ENCODE measurements at regions not wholly inside any gene's neighbourhood (a gene's known extent, or its start where the extent isn't known, plus 50 kb on each side); places are given as distances from the start of the nearest gene placed in this dataset.

DNA sequence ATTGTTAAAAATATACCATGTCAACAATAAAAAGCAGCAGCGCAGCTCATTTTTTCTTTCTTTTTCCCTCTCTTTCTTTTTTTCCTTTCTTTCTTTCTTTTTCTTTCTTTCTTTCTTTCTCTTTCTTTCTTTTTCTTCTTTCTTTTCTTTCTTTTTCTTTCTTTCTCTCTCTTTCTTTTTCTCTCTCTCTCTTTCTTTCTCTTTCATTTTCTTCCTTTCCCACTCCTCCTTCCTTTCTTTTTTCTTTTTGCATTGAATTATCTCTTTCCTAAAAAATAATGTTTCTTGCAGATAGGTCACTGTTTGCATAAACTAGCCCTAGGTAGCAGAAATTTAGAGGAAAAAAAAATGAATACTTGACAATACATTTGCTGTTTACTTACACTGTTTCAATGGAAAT, 755.1 kb upstream of the COBL start:
- no peak overlapping the region for H3K27ac ChIP-seq (replicated peaks)
- no peaks in the 10 kb centered on the region for H3K36me3 ChIP-seq
- TF ChIP-seq, protein P1, sequence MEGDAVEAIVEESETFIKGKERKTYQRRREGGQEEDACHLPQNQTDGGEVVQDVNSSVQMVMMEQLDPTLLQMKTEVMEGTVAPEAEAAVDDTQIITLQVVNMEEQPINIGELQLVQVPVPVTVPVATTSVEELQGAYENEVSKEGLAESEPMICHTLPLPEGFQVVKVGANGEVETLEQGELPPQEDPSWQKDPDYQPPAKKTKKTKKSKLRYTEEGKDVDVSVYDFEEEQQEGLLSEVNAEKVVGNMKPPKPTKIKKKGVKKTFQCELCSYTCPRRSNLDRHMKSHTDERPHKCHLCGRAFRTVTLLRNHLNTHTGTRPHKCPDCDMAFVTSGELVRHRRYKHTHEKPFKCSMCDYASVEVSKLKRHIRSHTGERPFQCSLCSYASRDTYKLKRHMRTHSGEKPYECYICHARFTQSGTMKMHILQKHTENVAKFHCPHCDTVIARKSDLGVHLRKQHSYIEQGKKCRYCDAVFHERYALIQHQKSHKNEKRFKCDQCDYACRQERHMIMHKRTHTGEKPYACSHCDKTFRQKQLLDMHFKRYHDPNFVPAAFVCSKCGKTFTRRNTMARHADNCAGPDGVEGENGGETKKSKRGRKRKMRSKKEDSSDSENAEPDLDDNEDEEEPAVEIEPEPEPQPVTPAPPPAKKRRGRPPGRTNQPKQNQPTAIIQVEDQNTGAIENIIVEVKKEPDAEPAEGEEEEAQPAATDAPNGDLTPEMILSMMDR (IDR thresholded peaks at IDR 0.05; ENCODE audit: borderline replicate concordance) = no peak
- no peaks in the 10 kb centered on the region for H3K4me1 ChIP-seq
- H3K9me3 ChIP-seq (replicated peaks) = peaks cover 4% of the 10 kb centered on the region
- no peak overlapping the region for H3K4me3 ChIP-seq
- intact Hi-C loops (cut with micrococcal nuclease) = no loop called here
- no peaks in the 10 kb centered on the region for H3K27me3 ChIP-seq (ENCODE audit: low read depth)
- DNase-seq = no peak

DNA sequence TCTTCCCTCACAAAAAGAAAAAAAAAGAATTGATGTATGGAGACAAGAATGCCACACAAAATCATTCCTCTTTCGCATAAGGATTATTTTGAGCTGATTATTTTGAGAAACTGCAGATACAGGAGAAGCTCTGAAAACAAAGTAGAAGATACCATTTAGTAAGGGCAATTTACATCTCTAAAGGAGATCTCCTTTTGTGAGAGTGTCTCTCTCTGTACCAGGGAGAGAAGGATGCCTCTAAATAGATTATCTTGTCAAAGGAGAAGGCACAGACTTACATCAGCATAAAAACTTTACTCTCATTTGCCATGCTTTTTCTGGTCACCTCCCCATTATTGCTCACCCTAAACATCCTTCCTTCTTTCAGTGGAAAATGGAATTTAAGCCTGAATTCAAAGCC, 747.9 kb upstream of the COBL start:
- intact Hi-C loops (cut with micrococcal nuclease) = no loop called here
- no peaks in the 10 kb centered on the region for H3K4me1 ChIP-seq
- DNase-seq = no peak

DNA sequence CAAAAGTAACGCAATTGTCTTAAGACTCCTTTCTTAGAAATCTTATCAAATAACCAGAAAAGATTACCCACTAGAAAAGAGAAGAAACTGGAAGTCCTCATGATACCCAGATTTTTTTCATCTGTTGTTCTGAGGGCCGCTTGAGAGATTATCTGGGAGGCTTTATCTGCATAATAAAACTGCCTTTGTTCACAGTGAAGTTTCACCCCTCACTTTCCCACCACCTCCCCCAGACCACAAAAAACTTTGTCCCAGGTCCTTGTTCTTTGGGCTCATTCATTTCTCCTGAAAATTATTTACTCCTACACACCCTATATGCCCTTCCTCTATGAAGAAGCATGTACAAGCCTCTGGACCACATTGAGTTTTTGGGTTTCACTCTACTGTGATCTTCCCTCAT, 745.1 kb upstream of the COBL start:
- H3K27ac ChIP-seq (replicated peaks) = no peak overlapping the region
- H3K9me3 ChIP-seq (replicated peaks) = no peaks in the 10 kb centered on the region
- intact Hi-C loops (cut with micrococcal nuclease) = no loop called here
- H3K27me3 ChIP-seq (ENCODE audit: low read depth) = no peaks in the 10 kb centered on the region
- H3K4me1 ChIP-seq = no peaks in the 10 kb centered on the region
- TF ChIP-seq, protein P1 (IDR thresholded peaks at IDR 0.05; ENCODE audit: borderline replicate concordance) = no peak
- no peak for DNase-seq
- H3K4me3 ChIP-seq = no peak overlapping the region
- no peaks in the 10 kb centered on the region for H3K36me3 ChIP-seq

More for the DNA sequence above, 747.9 kb upstream of the COBL start:
- no peaks in the 10 kb centered on the region for H3K9me3 ChIP-seq (replicated peaks)
- no peaks in the 10 kb centered on the region for H3K27me3 ChIP-seq (ENCODE audit: low read depth)
- H3K27ac ChIP-seq (replicated peaks) = no peak overlapping the region
- TF ChIP-seq, protein P1 (IDR thresholded peaks at IDR 0.05; ENCODE audit: borderline replicate concordance) = no peak
- no peaks in the 10 kb centered on the region for H3K36me3 ChIP-seq
- H3K4me3 ChIP-seq = no peak overlapping the region

DNA sequence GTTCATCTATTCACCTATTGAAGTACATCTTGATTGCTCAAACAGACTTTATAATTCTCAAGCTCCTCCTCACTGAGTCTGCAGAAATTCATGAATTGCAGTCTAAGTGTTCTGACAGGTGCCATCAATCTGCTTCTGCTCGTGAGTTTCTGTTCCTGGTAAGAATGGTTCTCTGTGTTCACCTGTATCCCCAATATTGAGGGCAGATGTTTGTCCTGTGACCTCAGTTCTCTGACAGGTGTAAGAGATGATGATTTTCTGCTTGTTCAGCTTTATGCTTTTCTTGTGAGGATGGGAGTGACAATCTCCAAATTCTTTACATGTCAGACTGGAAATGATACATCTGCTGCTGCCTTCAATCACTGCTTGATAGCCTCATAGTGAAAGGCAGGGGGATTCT, 736.9 kb upstream of the COBL start:
- H3K27ac ChIP-seq (replicated peaks) = no peak overlapping the region
- DNase-seq = no peak
- intact Hi-C loops (cut with micrococcal nuclease) = no loop called here
- no peak overlapping the region for H3K4me3 ChIP-seq
- H3K27me3 ChIP-seq (ENCODE audit: low read depth) = no peaks in the 10 kb centered on the region
- H3K4me1 ChIP-seq = no peaks in the 10 kb centered on the region
- TF ChIP-seq, protein P1 (IDR thresholded peaks at IDR 0.05; ENCODE audit: borderline replicate concordance) = no peak
- no peaks in the 10 kb centered on the region for H3K36me3 ChIP-seq
- no peaks in the 10 kb centered on the region for H3K9me3 ChIP-seq (replicated peaks)

DNA sequence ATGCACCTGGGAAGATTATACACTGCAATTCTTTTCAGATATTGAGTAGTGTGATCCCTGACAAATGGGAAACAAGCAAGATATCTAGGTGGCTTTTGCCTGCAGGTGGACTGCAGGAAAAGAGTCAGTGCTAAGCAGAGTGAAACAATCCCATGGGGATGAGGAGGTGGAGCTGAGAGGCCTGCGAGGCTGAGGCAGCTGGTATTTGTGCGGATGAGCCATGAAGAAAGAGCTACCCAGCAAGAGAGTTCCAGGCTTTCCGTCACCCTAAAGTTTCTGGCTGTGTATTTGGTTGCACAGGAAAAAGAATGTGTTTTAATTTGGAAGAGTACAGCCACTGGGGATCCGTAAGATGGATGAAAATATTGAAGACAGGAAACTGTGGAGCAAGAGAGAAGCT, 714.1 kb upstream of the COBL start:
- H3K4me3 ChIP-seq = no peak overlapping the region
- intact Hi-C loops (cut with micrococcal nuclease) = no loop called here

More for the DNA sequence above, 714.1 kb upstream of the COBL start:
- no peaks in the 10 kb centered on the region for H3K4me1 ChIP-seq
- H3K36me3 ChIP-seq = no peaks in the 10 kb centered on the region
- DNase-seq = no peak
- TF ChIP-seq, protein P1 (IDR thresholded peaks at IDR 0.05; ENCODE audit: borderline replicate concordance) = no peak
- no peaks in the 10 kb centered on the region for H3K27me3 ChIP-seq (ENCODE audit: low read depth)
- no peak overlapping the region for H3K27ac ChIP-seq (replicated peaks)
- no peaks in the 10 kb centered on the region for H3K9me3 ChIP-seq (replicated peaks)
